Body of pancreas (tissue), 4 donors: ENCODE measurements at regions not wholly inside any gene's neighbourhood (a gene's known extent, or its start where the extent isn't known, plus 50 kb on each side); places are given as distances from the start of the nearest gene placed in this dataset.

Source experiments
- POLR2A ChIP-seq, 3 donors: fragments of 450-650 bp; IDR thresholded peaks; one replicate each; pipeline ENCODE4 v1.6.1; 2016; ENCODE audit warnings: antibody characterized with exemption in 3 of 3, mild to moderate bottlenecking in 2 of 3
- TF ChIP-seq, protein P1 (sequence below), 7 experiments: fragments of 450-650 bp in 4 of 7; fragments of 200-600 bp in 3 of 7; sonication (generic) in 3 of 7; IDR thresholded peaks; one replicate each; pipeline ENCODE4 v1.5.1; 2016 to 2019; ENCODE audit warnings: antibody characterized with exemption in 7 of 7

DNA sequence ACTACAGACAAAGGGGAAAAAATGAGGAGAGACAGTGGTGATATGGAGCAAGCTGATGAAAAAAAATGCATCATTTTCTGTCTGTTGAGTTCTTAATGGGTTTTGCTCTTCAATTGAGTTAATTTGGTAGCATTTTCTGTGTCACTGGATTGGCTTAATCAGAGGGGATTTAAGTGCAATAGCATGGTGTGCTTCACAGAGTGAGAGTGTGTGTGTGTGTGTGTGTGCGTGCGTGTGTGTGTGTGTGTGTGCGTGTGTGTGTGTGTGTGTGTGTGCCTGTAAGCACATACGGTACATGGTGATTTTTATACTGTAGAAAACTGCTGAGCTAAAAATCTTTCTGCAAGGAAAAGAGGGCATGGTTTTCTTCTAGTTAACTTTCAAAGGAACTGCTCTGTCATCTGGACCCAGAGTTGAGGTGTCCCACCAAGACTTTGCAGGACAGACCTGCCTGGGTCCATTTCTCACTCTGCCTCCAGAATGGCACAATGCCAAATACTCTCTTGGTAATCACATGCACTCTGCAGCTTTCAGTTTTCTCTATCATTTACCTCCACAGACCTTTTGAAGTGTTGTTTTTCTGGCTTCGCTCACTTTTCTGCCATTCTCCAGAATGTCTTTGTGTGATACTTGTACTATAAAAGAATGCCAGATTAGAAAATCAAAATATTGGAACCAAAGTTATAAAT lies 952.6 kb upstream of the SOX9 start:
- TF ChIP-seq, protein P1, sequence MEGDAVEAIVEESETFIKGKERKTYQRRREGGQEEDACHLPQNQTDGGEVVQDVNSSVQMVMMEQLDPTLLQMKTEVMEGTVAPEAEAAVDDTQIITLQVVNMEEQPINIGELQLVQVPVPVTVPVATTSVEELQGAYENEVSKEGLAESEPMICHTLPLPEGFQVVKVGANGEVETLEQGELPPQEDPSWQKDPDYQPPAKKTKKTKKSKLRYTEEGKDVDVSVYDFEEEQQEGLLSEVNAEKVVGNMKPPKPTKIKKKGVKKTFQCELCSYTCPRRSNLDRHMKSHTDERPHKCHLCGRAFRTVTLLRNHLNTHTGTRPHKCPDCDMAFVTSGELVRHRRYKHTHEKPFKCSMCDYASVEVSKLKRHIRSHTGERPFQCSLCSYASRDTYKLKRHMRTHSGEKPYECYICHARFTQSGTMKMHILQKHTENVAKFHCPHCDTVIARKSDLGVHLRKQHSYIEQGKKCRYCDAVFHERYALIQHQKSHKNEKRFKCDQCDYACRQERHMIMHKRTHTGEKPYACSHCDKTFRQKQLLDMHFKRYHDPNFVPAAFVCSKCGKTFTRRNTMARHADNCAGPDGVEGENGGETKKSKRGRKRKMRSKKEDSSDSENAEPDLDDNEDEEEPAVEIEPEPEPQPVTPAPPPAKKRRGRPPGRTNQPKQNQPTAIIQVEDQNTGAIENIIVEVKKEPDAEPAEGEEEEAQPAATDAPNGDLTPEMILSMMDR (IDR thresholded peaks at IDR 0.05) = no peak
- TF ChIP-seq POLR2A (IDR thresholded peaks at IDR 0.05) = no peak
